ENCODE measurements at regions not wholly inside any gene's neighbourhood (a gene's known extent, or its start where the extent isn't known, plus 50 kb on each side); places are given as distances from the start of the nearest gene placed in this dataset.

GRCh38 chr13:106296723-106297122, 238.7 kb downstream of the EFNB2 start:
- no peak for TF ChIP-seq CTCF (IDR thresholded peaks at IDR 0.05)
- TF ChIP-seq POLR2A (IDR thresholded peaks at IDR 0.05) = no peak
